Activated naive CD4-positive, alpha-beta T cell (primary cell): ENCODE measurements at regions not wholly inside any gene's neighbourhood (a gene's known extent, or its start where the extent isn't known, plus 50 kb on each side); places are given as distances from the start of the nearest gene placed in this dataset.
"Not testable (repeated sequence)": the region's sequence is repeated elsewhere in the genome, so short reads cannot be mapped to it uniquely, and the experiment has no call there.

Experiments used
- DNase-seq, 4 experiments: peaks; one replicate each; lab custom pipeline; 2025; lab: John Stamatoyannopoulos, UW

DNA sequence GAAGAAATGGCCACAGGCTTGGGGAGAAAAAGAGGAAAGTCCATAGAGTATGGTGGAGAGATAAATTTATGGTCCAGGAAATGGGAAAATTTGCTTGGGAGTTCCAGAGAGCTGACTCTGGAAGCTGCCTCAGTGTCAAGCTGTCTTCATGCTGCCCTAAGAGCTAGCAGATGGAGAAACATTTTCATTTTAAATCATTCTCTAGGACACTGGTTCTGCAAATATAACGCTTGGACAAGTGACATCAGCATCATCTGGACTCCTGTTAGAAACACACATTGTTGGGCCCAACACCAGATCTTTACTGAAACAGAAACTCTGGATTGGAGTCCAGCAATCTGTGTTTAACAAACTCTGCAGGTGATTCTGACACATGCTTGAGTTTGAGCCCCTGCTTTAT, 592.0 kb upstream of the KLF12 start:
- no peak for DNase-seq

DNA sequence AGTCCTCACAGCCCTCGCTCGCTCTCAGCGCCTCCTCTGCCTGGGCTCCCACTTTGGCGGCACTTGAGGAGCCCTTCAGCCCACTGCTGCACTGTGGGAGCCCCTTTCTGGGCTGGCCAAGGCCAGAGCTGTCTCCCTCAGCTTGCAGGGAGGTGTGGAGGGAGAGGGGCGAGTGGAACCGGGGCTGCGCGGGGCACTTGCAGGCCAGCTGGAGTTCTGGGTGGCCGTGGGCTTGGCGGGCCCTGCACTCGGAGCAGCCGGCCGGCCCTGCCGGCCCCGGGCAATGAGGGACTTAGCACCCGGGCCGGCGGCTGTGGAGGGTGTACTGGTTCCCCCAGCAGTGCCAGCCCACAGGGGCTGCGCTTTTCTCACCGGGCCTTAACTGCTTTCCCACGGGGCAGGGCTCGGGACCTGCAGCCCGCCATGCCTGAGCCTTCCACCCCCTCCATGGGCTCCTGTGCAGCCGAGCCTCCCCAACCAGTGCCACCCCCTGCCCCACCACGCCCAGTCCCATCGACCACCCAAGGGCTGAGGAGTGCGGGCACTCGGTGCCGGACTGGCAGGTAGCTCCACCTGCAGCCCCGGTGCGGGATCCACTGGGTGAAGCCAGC, 584.1 kb upstream of the KLF12 start:
- DNase-seq, result not testable (repeated sequence)

DNA sequence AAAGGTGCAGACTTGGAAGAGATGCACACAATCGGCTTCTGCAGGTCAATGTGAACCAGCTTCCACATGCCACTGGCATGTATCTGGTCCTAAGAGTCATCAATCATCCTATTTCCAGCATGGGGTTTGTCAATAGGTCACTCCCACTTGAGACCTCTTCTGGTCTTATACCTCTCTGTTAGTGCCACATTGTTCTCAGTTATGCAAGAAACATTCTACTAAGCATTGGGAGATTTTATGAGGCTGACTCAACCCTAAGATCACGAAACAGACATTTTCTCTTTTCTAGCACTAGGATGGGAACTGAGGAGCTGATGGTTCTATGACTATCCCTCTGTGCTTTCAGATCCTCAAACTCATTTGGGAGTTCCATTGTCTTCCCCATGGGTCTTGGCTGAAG, 581.5 kb upstream of the KLF12 start:
- DNase-seq, result no peak

DNA sequence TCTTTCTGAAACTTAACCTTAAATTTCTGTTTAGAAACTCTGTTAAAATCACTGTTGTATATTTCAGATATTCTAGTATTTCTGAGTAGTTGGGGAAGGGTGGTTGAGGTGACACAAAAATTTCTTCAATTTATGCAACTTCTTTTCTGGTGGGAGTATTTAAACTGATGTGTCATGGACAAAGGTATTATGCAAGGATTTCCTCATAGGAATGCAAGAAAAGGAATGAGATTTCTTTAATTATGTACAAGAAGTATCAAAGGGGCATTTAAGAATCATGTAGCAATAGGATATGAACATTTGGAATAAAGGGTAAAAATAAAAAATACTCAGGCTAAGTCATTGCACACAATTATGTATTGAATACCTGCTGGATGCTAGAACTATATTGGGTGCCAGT, 575.8 kb upstream of the KLF12 start:
- DNase-seq, result no peak

DNA sequence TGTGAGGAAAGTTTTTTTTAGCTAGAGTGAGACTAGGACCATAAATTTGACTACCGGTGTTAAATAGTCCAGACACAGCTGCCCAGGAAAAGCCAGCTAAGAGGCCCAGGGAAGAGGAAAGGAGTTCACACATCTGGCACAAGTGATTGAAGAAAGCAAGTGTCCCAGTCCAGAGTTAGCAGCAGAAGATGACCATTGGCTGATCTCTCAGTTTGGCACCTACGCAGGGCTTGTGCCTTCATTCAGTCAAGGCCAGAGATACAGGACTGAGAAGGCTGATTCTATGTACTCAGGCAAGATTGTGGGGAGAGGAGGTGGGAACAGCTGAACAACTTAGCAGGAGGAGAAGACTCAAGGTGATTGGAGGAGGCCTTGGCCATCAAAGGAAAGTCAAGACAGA, 575.0 kb upstream of the KLF12 start:
- no peak for DNase-seq

DNA sequence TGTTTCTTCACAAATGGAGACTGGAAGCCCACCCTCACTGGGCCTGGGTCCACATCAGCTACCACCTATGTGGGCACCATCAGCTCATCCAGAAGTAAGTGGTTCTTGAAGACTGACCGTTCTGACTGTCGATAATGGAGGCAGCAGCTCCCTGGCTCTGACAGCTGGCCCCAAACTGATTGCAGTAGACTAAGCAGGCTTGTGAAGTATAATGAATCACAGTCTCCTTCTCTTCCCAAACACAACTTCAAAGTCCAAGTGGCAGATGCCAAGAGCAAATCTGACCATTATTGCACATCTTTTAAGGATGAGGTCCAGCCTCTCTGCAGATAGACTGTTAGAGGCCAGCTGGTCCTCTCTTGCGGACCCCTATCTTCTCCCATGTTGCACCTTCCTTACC, 574.4 kb upstream of the KLF12 start:
- DNase-seq, result no peak

DNA sequence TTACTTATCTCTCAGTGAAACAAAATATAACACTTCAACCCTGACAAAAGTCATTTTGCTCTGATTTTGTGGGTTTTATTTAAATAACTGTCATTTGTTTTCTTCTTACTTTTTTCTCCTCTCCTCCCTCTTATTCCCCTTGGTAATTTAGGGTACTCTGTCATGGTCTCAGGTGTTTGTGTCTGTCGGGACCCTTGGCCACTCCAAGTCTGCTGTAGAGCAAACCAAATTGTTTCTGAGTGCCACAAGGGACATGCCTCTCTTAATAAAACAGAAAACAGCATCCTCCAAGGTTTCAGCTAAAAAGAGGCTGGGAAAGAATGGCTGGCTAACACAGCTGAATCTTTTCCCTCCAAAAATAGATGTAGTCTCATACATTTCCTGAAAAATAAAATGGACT, 573.1 kb upstream of the KLF12 start:
- no peak for DNase-seq

DNA sequence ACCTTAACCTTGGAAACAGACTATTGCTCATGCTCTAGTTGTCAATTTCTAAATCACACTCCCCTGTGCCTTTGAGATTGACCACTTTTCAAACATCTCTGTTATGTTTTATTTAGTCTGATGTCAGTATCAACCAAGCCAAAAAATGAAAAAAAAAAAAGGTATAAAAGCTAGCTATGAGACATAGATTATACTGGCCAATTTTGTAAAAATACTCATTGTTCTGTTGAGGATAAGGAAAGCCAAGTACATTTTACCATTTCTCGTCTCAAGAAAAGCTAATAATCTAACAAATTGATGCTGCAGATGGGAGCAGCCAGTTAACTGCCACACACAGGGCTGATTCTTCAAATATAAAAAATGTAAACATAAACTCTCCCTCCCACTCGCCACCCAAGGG, 572.6 kb upstream of the KLF12 start:
- DNase-seq, result no peak

DNA sequence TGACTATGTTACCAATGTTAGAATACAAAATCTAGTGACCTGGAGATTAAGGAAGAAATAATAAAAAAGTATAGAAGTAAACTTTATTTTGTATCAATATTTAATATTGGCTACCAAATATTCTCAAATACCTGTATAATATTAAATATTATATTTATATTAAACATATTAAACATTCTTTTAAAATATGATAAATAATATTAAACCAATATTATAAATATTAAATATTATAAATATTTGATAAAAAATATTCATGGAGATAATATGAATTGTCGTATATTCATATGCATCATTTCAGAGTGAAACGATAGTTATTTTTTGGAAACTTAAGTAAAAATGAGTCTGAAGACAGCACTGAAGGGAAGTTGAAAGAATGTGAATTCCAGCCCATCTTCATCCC, 571.2 kb upstream of the KLF12 start:
- DNase-seq, result no peak

DNA sequence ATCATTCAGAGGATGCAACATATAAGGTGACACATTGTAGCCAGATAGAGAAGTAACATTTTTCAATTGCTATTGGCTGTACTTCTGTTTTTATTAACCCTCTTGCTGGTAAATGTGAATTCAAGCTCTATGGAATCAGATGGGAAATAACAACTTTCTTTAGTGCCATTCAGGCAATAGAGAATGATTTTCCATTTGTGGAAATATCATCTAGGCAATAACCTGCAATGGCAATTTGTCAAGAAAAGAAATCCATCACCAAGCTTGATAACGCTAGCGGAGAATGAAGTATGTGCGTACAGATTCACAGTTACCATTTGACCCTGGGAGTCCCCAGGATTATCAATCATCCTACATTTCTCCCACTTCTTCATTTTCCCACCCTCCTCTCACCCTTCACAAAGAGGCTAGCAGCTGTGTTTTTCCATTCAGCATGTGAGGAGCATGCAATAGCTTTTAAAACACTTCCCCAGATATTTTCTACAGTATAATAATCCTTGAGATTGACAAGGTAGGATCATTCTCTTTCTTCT, 569.7 kb upstream of the KLF12 start:
- DNase-seq, result no peak

DNA sequence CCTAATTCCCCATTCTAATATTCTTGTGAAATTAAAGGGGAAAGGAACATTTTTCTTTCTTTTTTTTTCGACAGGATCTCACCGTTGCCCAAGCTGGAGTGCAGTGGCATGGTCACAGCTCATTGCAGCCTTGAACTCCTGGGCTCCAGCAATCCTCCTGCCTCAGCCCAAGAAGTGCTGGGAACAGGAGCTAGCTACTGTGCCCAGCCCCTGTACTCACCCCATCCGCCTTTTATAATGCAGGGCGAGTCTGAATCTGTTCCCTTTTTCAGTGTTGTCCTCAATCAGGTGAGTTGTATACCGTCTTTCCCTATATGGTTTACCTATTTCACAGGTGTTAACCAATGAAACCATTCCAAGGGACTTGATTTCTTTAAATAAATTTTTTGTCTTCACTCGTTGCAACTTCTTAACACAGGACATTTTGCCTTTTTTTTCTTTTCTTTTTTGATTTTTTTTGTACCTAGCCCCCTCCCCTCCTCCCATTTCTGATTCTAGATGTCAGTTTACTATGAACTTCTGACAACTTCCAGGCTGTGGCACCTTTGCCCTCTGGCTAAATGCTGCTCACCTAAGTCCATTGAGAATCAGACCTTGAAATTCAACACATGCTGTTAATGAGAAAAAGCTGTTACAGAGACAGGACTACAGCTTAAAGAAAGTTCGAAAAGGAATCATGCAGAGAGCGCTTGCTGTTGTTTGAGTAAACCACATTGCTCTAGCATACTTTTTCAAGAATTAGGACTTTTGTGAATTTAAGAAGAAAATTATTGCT, 562.1 kb upstream of the KLF12 start:
- DNase-seq, result no peak

DNA sequence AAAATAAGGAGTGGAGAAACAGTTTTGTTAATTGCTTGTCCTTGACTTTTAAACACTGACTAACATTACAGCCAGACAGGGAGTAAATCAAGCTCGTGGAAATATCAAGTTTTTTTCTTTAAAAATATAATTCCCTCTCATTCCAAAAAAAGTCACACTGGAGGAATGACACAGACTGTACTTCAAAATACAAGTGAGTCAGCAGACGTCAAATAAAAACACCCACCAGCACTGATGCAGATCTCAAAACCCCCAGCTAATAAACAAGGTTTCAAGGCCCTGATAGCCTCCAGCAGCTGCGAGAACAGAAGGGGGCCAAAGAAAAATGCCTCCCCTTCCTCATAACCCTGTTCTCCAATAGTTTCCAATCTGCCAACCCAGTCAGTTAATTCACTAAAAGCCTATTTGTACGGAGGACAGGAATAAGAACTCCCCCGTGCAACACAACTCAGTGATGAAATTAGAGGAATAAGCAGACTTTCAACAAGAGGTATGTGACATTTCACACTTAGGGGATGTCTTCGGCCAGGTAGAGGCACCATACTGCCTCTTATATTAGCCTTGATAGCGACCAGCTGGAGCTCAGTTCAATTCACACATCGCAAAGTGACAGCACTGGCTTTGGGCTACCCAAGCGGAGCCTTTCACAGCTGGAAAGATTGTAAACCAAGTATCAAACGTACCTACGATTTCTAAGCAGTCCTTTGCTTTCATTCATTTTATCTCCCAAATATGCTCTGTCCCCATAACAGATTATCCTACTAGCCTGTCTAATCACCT, 561.0 kb upstream of the KLF12 start:
- no peak for DNase-seq

DNA sequence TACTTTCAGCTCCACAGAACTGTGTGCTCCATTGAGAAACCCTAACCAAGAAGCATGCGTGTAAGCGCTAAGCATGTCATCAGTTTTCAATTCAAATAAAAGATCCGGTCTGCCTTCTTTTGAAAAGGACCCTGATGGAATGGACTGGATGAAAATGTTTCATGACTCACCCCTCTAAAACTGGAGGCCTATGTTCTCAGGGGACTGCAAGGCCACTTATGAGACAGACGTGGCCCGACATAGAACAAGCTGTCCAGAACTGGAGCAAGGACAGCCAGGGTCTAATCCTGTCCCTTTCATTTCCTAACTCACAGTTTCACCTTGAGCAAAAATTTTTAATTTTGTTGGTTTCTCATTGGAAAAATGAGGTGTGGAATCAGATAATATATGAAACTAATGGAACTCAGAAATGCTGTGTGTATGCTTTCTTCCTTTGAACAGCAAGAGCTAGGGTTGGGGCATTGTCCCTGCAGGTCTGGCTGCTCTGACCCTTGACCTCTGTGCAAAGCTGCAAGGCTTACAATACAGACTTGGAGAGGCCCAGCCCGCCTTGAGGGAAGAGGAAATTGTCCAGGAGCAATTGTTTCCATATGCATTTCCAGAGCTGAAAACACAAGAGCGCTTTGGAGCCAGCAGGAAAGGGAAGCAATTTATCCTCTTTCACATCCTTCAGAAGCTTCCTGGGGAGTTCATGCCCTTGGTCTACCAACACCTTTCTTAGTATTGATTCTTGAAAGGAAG, 553.4 kb upstream of the KLF12 start:
- DNase-seq, result no peak

DNA sequence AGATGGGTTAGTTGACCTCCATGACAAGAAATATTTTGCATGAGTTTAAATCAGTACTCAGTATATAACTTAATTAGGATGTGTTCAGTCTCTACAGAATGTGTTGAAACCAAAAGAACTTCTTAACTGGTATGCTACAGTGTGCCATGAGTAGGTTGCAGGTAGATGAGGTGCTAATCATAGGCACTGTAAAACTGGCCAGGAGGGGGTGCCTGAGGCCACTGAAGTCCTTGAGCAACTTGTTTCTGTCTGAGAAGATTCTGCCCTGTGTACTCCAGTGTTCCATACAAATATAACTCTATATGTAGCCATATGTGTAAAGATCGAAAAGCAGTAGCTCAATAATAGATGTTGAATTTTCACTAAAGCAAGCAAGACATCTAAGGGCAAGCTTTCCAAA, 549.2 kb upstream of the KLF12 start:
- no peak for DNase-seq

DNA sequence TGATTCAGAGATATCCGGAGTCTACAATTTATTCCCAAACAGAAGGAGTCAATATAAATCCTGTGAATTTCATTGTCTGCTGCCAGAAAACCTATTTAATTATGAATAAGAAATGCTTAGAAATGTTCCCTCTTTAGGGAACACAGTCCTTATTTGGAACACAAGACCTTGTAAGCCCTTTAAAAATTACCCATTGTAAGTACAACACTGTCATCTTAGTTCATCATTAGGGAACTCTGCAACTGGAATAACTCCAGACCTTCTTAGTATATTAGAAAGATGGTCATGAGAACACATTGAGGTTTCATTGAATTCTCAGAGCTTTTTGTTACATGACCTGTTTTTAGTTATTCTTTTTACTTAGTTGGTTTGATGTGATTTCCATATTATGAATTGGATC, 548.5 kb upstream of the KLF12 start:
- no peak for DNase-seq

DNA sequence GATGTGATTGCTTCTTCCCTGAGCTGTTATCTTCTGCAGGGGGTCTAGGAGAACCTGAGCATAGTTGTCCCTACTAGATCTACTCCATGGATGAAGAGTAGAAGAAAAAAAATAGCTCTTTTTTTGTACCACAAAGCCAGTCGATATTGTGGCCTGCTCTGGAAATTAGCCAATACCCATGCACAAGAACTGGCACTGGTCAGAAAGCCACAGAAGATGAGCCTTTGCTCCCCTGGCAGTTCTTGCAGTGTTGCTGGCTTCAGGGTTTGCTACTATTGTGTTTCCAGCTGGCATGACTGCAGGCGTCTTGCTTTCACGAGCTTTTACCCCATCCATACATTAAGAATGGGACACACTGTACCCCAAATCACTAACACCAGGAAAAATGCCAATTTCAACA, 547.7 kb upstream of the KLF12 start:
- DNase-seq, result no peak

DNA sequence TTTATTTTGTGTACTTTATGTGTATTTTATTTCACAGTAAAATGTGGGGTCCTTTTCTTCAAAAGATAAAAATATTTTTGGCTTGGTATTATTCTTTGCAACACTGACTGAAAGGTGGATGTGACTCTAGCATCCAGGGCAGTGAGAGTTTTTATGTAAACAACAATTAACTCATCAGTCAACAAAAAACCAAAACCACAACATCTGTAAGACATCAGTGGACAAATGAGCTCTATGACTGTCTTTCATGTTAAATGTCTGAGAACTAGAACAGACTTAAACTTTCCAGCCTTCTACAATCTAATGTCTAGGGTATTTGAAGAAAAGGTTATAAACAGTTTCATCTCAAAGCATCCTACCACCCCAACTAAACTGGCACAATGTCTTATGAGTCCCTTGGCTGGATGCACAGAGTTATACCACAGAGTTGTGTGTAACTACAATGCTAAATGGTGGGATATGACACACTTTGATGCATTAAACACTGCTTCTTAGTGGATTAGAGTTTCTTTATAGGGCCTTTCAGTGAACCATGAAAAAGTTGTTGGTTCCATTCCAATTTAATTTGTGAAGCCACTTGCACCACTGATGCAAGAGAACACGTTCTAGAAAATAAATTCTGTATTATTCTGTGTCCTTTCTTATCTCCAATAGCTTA, 544.2 kb upstream of the KLF12 start:
- no peak for DNase-seq

DNA sequence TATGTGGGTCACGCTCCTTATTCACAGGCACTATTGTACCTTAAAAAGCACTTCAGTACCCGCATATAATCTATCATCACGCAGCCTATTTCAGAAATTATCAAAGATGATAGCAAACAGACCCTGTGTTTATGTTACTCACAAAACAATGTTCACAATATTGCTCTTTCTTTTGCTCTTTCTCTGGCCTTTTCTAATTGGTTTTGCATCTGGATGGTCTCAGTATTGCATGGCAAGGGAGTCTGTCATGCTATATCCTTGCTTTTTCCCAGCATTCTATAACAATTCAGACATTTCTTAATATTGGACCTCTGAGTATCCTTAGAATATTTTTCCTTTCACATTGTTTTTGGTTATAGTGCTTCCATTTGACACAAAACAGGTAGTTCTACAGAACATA, 541.8 kb upstream of the KLF12 start:
- DNase-seq, result no peak

DNA sequence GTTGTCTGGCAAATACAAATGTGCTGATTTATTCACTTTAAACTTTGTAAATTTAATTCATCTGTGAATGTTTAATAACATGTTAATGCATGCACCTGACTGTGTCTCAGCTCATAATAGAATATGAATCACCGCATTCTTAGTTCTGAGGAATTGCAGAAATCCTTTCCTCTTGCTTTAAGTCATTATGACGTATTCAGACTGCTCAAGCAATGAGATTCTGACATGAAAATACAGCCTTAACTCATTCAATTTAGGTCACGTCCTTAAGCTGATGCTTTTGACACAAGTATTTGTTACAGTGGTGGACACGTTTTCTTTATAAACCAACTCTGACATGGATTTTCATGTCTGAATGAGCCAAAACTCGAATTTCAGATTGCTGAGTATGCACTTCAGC, 541.0 kb upstream of the KLF12 start:
- no peak for DNase-seq

DNA sequence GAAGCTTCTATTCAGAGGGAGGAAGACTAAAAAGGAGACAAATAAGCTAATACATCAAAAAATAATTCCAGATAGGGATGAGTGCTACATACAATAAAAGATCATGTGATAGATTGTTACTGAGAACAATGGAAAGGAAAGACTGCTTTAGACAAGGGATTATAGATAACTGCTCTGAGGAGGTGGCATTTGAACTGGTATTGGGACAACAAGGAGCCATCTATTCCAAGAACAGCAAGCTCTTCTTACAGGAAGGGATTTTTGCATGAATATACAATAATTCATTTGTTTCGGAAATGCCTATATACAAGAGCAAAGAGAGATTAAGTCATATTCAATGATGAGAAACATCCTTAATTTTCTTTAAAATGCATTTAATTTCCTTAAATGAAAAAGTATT, 540.5 kb upstream of the KLF12 start:
- no peak for DNase-seq

DNA sequence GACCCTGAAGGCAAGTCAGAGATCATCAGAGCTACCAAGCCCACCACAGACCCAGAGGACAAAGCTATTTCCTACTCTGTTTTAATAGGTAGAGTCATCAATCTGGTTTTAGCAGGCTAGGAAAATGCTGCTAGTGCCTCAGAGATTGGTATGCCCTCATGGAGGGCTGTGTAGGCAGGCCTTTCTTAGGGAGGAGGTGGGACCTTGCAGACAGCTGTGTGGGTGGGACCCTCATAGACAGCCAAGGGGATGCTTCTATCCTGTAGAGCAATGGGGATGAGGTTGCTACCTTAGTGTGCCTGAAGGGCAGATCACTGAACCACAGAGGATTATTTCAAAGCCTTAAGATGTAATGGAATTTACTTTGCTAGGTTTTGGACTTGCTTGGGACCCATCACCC, 534.9 kb upstream of the KLF12 start:
- DNase-seq, result no peak
